GM23338 (cell line): ENCODE measurements at regions not wholly inside any gene's neighbourhood (a gene's known extent, or its start where the extent isn't known, plus 50 kb on each side); places are given as distances from the start of the nearest gene placed in this dataset.

Experiments used
- ATAC-seq: fragments of 200-7000 bp; cut with Tn5 transposase; 3 replicates; pipeline ENCODE4 v1.9.1; 2020
- DNase-seq: peaks from one replicate; pipeline ENCODE4 v3.0.0-alpha.2; 2015; ENCODE audit warnings: low spot score
- H2AFZ ChIP-seq: fragments of 200-600 bp; sonication (generic); 2 replicates; pipeline ENCODE4 v1.8.0; 2016; ENCODE audit warnings: antibody characterized with exemption, mild to moderate bottlenecking, moderate library complexity
- H3F3A ChIP-seq: fragments of 200-600 bp; sonication (generic); replicated peaks from 2 replicates; pipeline ENCODE4 v1.8.0; 2017; ENCODE audit warnings: antibody characterized with exemption, mixed run types, low read depth
- H3K27ac ChIP-seq: fragments of 200-600 bp; sonication (generic); 2 replicates; pipeline ENCODE4 v1.6.1; 2016; ENCODE audit warnings: low read depth
- H3K27me3 ChIP-seq: fragments of 200-600 bp; sonication (generic); 2 replicates; pipeline ENCODE4 v1.8.0; 2016; ENCODE audit warnings: mild to moderate bottlenecking, mixed run types, moderate library complexity; ENCODE audit not compliant: insufficient read depth
- H3K36me3 ChIP-seq: fragments of 200-600 bp; sonication (generic); 2 replicates; pipeline ENCODE4 v1.8.0; 2016; ENCODE audit warnings: mild to moderate bottlenecking; ENCODE audit not compliant: insufficient read depth
- H3K4me1 ChIP-seq: fragments of 200-600 bp; sonication (generic); 2 replicates; pipeline ENCODE4 v1.8.0; 2016; ENCODE audit warnings: mild to moderate bottlenecking, moderate library complexity; ENCODE audit not compliant: insufficient read depth
- H3K4me2 ChIP-seq: fragments of 200-600 bp; sonication (generic); 2 replicates; pipeline ENCODE4 v1.7.1; 2017; ENCODE audit warnings: mixed run types
- H3K4me3 ChIP-seq: fragments of 200-600 bp; sonication (generic); 2 replicates; pipeline ENCODE4 v1.6.1; 2016; ENCODE audit warnings: mixed run types
- H3K79me2 ChIP-seq: fragments of 200-600 bp; sonication (generic); replicated peaks from 2 replicates; pipeline ENCODE4 v1.8.0; 2017; ENCODE audit warnings: mild to moderate bottlenecking; ENCODE audit not compliant: insufficient read depth
- H3K9me2 ChIP-seq: fragments of 200-600 bp; sonication (generic); 2 replicates; pipeline ENCODE4 v1.8.0; 2017; ENCODE audit not compliant: insufficient read depth
- H4K20me1 ChIP-seq: fragments of 200-600 bp; sonication (generic); replicated peaks from 2 replicates; pipeline ENCODE4 v1.8.0; 2017; ENCODE audit warnings: mild to moderate bottlenecking; ENCODE audit not compliant: insufficient read depth
- H3K27ac Mint-ChIP-seq: 2 replicates; pipeline ENCODE4 v1.8.0; 2020; ENCODE audit warnings: inconsistent platforms, mild to moderate bottlenecking, moderate library complexity, mixed read lengths
- H3K27me3 Mint-ChIP-seq: 3 replicates; pipeline ENCODE4 v1.8.0; 2022; ENCODE audit warnings: low read depth, mild to moderate bottlenecking, moderate library complexity, mixed read lengths, inconsistent platforms; ENCODE audit not compliant: insufficient read depth, poor library complexity
- H3K36me3 Mint-ChIP-seq: 3 replicates; pipeline ENCODE4 v1.8.0; 2021; ENCODE audit warnings: low read depth, mild to moderate bottlenecking, inconsistent platforms, moderate library complexity, mixed read lengths
- H3K4me1 Mint-ChIP-seq: 3 replicates; pipeline ENCODE4 v1.8.0; 2020; ENCODE audit warnings: mild to moderate bottlenecking, inconsistent platforms, mixed read lengths
- H3K4me3 Mint-ChIP-seq: 3 replicates; pipeline ENCODE4 v1.8.0; 2021; ENCODE audit warnings: moderate library complexity, mild to moderate bottlenecking, inconsistent platforms, mixed read lengths
- H3K9me3 Mint-ChIP-seq: 3 replicates; pipeline ENCODE4 v1.8.0; 2020; ENCODE audit warnings: moderate library complexity, mild to moderate bottlenecking, inconsistent platforms, mixed read lengths
- CREB1 ChIP-seq: fragments of 250-450 bp; sonication (Bioruptor Pico); IDR thresholded peaks from 2 replicates; pipeline ENCODE4 v1.5.0; 2020; ENCODE audit warnings: low read depth, mild to moderate bottlenecking, moderate library complexity
- EZH2phosphoT487 ChIP-seq: fragments of 200-600 bp; sonication (generic); IDR thresholded peaks from one replicate; pipeline ENCODE4 v1.8.1; 2018; ENCODE audit warnings: antibody characterized with exemption; ENCODE audit not compliant: unreplicated experiment
- JUNB ChIP-seq: IDR thresholded peaks from one replicate; pipeline ENCODE4 v1.6.1; 2016; ENCODE audit warnings: antibody characterized with exemption; ENCODE audit not compliant: unreplicated experiment
- NANOG ChIP-seq: IDR thresholded peaks from 2 replicates; pipeline ENCODE4 v1.6.1; 2016; ENCODE audit warnings: antibody characterized with exemption, borderline replicate concordance
- STAT1 ChIP-seq: IDR thresholded peaks from one replicate; pipeline ENCODE4 v1.6.1; 2016; ENCODE audit warnings: antibody characterized with exemption; ENCODE audit not compliant: unreplicated experiment
- ZNF114 ChIP-seq: fragments of 250-450 bp; sonication (Bioruptor Pico); IDR thresholded peaks from 2 replicates; pipeline ENCODE4 v1.5.0; 2020; ENCODE audit warnings: mild to moderate bottlenecking, moderate library complexity
- TF ChIP-seq, protein P1 (sequence below), 2 experiments: fragments of 200-600 bp in 1 of 2; sonication (generic) in 1 of 2; conservative IDR thresholded peaks; 2 replicates each; pipeline versions ENCODE4 v1.5.1 to v1.6.1; 2016 to 2017; ENCODE audit warnings: antibody characterized with exemption in 2 of 2, low read depth in 2 of 2, mild to moderate bottlenecking in 2 of 2, moderate library complexity in 1 of 2
- TF ChIP-seq, protein P2 (sequence below): fragments of 250-450 bp; sonication (Bioruptor Pico); IDR thresholded peaks from 2 replicates; pipeline ENCODE4 v1.5.0; 2020; ENCODE audit warnings: mild to moderate bottlenecking, moderate library complexity
- TF ChIP-seq, protein P3 (sequence below): IDR thresholded peaks from one replicate; pipeline ENCODE4 v1.6.1; 2018; ENCODE audit warnings: antibody characterized with exemption; ENCODE audit not compliant: unreplicated experiment
- TF ChIP-seq, protein P4 (sequence below): IDR thresholded peaks from 2 replicates; pipeline ENCODE4 v1.6.1; 2016; ENCODE audit warnings: antibody characterized with exemption

DNA sequence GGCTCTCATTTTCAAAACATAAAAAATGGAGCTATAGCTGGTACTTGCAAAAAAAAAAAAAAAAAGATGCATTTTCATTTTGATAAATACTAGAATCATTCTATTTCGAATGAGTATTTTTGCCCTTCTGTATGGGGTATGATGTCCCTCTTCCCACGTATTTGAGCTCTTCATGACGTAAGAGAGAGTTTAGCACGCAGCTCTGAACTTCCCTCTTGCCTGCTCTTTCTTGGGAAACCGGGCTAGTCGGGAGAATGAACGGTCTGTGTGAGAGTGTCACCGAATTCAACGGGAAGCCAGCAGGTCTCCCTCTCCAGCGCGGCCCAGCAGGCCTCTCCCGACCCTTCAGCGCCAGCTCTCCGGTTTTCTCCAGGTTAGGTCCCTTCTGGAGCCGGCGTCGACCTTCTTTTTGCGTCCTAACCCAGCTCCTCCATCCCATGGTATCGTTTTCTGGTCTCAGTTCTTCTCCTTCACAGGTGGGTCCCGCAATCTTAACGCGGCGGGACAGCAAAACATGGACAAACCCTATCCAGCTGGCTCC, 159.2 kb upstream of the PITRM1 start (continued):
- TF ChIP-seq, protein P1, sequence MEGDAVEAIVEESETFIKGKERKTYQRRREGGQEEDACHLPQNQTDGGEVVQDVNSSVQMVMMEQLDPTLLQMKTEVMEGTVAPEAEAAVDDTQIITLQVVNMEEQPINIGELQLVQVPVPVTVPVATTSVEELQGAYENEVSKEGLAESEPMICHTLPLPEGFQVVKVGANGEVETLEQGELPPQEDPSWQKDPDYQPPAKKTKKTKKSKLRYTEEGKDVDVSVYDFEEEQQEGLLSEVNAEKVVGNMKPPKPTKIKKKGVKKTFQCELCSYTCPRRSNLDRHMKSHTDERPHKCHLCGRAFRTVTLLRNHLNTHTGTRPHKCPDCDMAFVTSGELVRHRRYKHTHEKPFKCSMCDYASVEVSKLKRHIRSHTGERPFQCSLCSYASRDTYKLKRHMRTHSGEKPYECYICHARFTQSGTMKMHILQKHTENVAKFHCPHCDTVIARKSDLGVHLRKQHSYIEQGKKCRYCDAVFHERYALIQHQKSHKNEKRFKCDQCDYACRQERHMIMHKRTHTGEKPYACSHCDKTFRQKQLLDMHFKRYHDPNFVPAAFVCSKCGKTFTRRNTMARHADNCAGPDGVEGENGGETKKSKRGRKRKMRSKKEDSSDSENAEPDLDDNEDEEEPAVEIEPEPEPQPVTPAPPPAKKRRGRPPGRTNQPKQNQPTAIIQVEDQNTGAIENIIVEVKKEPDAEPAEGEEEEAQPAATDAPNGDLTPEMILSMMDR (conservative IDR thresholded peaks at IDR 0.05; ENCODE audit: low read depth in 2 of 2), result no peak

DNA sequence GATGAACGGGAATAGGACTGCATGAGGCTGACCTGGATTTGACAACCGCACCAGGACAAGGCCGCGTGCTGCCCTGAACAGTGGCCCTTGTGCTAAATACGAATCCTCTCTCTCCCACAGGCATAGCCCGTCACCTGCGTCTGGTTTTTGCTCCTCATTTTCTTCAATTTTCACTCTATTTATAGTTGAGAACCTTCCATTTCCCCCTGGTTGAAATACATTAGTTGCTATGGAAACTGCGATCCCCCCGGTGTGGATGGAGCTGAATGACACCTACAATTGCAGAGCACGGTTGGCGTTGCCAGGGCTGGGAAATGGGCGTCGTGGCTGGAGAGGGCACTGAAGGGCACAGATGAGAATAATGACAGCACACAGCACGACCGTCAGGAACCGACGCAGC, 158.6 kb upstream of the PITRM1 start:
- H3K27me3 ChIP-seq, result no peaks in the 10 kb centered on the region
- H3K4me1 Mint-ChIP-seq, result peaks cover 25% of the 10 kb centered on the region
- H3K9me3 Mint-ChIP-seq, result no peaks in the 10 kb centered on the region
- TF ChIP-seq JUNB (no peak), ZNF114 (CRISPR knock-in tag) (no peak), NANOG (no peak), STAT1 (no peak), EZH2phosphoT487 (no peak), CREB1 (CRISPR knock-in tag) (no peak)
- TF ChIP-seq, protein P2, sequence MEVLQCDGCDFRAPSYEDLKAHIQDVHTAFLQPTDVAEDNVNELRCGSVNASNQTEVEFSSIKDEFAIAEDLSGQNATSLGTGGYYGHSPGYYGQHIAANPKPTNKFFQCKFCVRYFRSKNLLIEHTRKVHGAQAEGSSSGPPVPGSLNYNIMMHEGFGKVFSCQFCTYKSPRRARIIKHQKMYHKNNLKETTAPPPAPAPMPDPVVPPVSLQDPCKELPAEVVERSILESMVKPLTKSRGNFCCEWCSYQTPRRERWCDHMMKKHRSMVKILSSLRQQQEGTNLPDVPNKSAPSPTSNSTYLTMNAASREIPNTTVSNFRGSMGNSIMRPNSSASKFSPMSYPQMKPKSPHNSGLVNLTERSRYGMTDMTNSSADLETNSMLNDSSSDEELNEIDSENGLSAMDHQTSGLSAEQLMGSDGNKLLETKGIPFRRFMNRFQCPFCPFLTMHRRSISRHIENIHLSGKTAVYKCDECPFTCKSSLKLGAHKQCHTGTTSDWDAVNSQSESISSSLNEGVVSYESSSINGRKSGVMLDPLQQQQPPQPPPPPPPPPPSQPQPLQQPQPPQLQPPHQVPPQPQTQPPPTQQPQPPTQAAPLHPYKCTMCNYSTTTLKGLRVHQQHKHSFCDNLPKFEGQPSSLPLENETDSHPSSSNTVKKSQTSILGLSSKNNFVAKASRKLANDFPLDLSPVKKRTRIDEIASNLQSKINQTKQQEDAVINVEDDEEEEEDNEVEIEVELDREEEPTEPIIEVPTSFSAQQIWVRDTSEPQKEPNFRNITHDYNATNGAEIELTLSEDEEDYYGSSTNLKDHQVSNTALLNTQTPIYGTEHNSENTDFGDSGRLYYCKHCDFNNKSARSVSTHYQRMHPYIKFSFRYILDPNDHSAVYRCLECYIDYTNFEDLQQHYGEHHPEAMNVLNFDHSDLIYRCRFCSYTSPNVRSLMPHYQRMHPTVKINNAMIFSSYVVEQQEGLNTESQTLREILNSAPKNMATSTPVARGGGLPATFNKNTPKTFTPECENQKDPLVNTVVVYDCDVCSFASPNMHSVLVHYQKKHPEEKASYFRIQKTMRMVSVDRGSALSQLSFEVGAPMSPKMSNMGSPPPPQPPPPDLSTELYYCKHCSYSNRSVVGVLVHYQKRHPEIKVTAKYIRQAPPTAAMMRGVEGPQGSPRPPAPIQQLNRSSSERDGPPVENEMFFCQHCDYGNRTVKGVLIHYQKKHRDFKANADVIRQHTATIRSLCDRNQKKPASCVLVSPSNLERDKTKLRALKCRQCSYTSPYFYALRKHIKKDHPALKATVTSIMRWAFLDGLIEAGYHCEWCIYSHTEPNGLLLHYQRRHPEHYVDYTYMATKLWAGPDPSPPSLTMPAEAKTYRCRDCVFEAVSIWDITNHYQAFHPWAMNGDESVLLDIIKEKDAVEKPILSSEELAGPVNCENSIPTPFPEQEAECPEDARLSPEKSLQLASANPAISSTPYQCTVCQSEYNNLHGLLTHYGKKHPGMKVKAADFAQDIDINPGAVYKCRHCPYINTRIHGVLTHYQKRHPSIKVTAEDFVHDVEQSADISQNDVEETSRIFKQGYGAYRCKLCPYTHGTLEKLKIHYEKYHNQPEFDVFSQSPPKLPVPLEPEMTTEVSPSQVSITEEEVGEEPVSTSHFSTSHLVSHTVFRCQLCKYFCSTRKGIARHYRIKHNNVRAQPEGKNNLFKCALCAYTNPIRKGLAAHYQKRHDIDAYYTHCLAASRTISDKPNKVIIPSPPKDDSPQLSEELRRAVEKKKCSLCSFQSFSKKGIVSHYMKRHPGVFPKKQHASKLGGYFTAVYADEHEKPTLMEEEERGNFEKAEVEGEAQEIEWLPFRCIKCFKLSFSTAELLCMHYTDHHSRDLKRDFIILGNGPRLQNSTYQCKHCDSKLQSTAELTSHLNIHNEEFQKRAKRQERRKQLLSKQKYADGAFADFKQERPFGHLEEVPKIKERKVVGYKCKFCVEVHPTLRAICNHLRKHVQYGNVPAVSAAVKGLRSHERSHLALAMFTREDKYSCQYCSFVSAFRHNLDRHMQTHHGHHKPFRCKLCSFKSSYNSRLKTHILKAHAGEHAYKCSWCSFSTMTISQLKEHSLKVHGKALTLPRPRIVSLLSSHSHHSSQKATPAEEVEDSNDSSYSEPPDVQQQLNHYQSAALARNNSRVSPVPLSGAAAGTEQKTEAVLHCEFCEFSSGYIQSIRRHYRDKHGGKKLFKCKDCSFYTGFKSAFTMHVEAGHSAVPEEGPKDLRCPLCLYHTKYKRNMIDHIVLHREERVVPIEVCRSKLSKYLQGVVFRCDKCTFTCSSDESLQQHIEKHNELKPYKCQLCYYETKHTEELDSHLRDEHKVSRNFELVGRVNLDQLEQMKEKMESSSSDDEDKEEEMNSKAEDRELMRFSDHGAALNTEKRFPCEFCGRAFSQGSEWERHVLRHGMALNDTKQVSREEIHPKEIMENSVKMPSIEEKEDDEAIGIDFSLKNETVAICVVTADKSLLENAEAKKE, result no peak
- TF ChIP-seq, protein P1 (conservative IDR thresholded peaks at IDR 0.05; ENCODE audit: low read depth in 2 of 2), result no peak
- TF ChIP-seq, protein P3, sequence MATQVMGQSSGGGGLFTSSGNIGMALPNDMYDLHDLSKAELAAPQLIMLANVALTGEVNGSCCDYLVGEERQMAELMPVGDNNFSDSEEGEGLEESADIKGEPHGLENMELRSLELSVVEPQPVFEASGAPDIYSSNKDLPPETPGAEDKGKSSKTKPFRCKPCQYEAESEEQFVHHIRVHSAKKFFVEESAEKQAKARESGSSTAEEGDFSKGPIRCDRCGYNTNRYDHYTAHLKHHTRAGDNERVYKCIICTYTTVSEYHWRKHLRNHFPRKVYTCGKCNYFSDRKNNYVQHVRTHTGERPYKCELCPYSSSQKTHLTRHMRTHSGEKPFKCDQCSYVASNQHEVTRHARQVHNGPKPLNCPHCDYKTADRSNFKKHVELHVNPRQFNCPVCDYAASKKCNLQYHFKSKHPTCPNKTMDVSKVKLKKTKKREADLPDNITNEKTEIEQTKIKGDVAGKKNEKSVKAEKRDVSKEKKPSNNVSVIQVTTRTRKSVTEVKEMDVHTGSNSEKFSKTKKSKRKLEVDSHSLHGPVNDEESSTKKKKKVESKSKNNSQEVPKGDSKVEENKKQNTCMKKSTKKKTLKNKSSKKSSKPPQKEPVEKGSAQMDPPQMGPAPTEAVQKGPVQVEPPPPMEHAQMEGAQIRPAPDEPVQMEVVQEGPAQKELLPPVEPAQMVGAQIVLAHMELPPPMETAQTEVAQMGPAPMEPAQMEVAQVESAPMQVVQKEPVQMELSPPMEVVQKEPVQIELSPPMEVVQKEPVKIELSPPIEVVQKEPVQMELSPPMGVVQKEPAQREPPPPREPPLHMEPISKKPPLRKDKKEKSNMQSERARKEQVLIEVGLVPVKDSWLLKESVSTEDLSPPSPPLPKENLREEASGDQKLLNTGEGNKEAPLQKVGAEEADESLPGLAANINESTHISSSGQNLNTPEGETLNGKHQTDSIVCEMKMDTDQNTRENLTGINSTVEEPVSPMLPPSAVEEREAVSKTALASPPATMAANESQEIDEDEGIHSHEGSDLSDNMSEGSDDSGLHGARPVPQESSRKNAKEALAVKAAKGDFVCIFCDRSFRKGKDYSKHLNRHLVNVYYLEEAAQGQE, result no peak
- TF ChIP-seq, protein P4, sequence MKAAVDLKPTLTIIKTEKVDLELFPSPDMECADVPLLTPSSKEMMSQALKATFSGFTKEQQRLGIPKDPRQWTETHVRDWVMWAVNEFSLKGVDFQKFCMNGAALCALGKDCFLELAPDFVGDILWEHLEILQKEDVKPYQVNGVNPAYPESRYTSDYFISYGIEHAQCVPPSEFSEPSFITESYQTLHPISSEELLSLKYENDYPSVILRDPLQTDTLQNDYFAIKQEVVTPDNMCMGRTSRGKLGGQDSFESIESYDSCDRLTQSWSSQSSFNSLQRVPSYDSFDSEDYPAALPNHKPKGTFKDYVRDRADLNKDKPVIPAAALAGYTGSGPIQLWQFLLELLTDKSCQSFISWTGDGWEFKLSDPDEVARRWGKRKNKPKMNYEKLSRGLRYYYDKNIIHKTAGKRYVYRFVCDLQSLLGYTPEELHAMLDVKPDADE, result no peak

More for the DNA sequence above, 158.6 kb upstream of the PITRM1 start:
- ATAC-seq (no peak), DNase-seq (no peak)
- Mint-ChIP-seq H3K4me3 (no peak overlapping the region), H3K27me3 (no peaks in the 10 kb centered on the region), H3K27ac (no peak overlapping the region), H3K36me3 (no peaks in the 10 kb centered on the region)
- no peak overlapping the region for H3K4me3 ChIP-seq
- 0 out of 2 replicates have a peak, but pooled peaks cover 3% of the 10 kb centered on the region for H3K4me1 ChIP-seq
- H3F3A ChIP-seq, result no peaks in the 10 kb centered on the region
- no peak overlapping the region for H2AFZ ChIP-seq
- H3K79me2 ChIP-seq, result no peaks in the 10 kb centered on the region
- H3K36me3 ChIP-seq, result no peaks in the 10 kb centered on the region
- H3K27ac ChIP-seq, result no peak overlapping the region
- H3K4me2 ChIP-seq, result no peak overlapping the region
- no peaks in the 10 kb centered on the region for H3K9me2 ChIP-seq
- no peaks in the 10 kb centered on the region for H4K20me1 ChIP-seq
